ENCODE measurements at regions not wholly inside any gene's neighbourhood (a gene's known extent, or its start where the extent isn't known, plus 50 kb on each side); places are given as distances from the start of the nearest gene placed in this dataset.

DNA sequence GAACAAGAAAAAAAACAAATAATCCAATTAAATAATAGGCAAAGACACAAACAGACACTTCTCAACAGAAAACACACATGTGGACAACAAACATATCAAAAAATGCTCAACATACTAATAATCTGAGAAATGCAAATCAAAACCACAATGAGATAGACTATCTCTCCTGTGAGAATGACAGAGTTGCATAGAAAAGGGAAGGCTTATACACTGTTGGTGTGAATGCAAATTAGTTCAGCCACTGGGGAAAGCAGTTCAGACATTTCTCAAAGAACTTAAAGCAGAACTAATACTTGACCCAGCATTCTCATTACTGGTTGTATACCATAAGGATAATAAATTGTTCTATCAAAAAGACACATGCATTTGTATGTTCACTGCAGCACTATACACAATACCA is 637.8 kb upstream of the LUZP2 start:
- no peak for TF ChIP-seq EZH2 (IDR thresholded peaks at IDR 0.05; ENCODE audit: insufficient read depth, poor library complexity, severe bottlenecking)
- no peak for TF ChIP-seq EZH2phosphoT487 (IDR thresholded peaks at IDR 0.05; ENCODE audit: insufficient read depth, low read depth)

Measured in GM23248 (cell line).